HG03354 (cell line): ENCODE measurements at regions not wholly inside any gene's neighbourhood (a gene's known extent, or its start where the extent isn't known, plus 50 kb on each side); places are given as distances from the start of the nearest gene placed in this dataset.

Source experiments
- ATAC-seq: cut with Tn5 transposase; IDR thresholded peaks from one replicate; pipeline ENCODE4 v1.9.1; 2021; ENCODE audit warnings: mild to moderate bottlenecking; ENCODE audit not compliant: unreplicated experiment, poor library complexity, severe bottlenecking

- ATAC-seq, result no peak
These were observed 195.0 kb upstream of the HS3ST1 start for GRCh38 chr4:11623726-11624037.

GRCh38 chr4:11622961-11623725 is 194.4 kb upstream of the HS3ST1 start:
- ATAC-seq, result no peak

GRCh38 chr4:11620861-11621260 is 192.2 kb upstream of the HS3ST1 start:
- ATAC-seq, result no peak

- no peak for ATAC-seq
These were observed 190.1 kb upstream of the HS3ST1 start for GRCh38 chr4:11618666-11619282.

- ATAC-seq, result no peak
These were observed 188.2 kb upstream of the HS3ST1 start for GRCh38 chr4:11616856-11617255.

- ATAC-seq, result no peak
These were observed 186.9 kb upstream of the HS3ST1 start for GRCh38 chr4:11615601-11616000.

GRCh38 chr4:11614426-11614825 is 185.7 kb upstream of the HS3ST1 start:
- ATAC-seq, result no peak

GRCh38 chr4:11611868-11612267 is 183.2 kb upstream of the HS3ST1 start:
- no peak for ATAC-seq

GRCh38 chr4:11609751-11610150 is 181.1 kb upstream of the HS3ST1 start:
- no peak for ATAC-seq

GRCh38 chr4:11608992-11609391 is 180.3 kb upstream of the HS3ST1 start:
- ATAC-seq, result no peak

GRCh38 chr4:11606078-11606477 is 177.4 kb upstream of the HS3ST1 start:
- ATAC-seq, result no peak

- ATAC-seq, result no peak
These were observed 176.9 kb upstream of the HS3ST1 start for GRCh38 chr4:11605597-11605996.

GRCh38 chr4:11604821-11605220 is 176.1 kb upstream of the HS3ST1 start:
- no peak for ATAC-seq

- ATAC-seq, result no peak
These were observed 175.0 kb upstream of the HS3ST1 start for GRCh38 chr4:11603591-11604194.

- no peak for ATAC-seq
These were observed 174.1 kb upstream of the HS3ST1 start for GRCh38 chr4:11602606-11603340.

- ATAC-seq, result no peak
These were observed 170.4 kb upstream of the HS3ST1 start for GRCh38 chr4:11599064-11599463.

GRCh38 chr4:11598591-11598990 is 169.9 kb upstream of the HS3ST1 start:
- ATAC-seq, result no peak

GRCh38 chr4:11597506-11597905 is 168.8 kb upstream of the HS3ST1 start:
- no peak for ATAC-seq

GRCh38 chr4:11596989-11597388 is 168.3 kb upstream of the HS3ST1 start:
- no peak for ATAC-seq

GRCh38 chr4:11593576-11594116 is 165.0 kb upstream of the HS3ST1 start:
- no peak for ATAC-seq
